Central memory CD8-positive, alpha-beta T cell (primary cell): ENCODE measurements at regions not wholly inside any gene's neighbourhood (a gene's known extent, or its start where the extent isn't known, plus 50 kb on each side); places are given as distances from the start of the nearest gene placed in this dataset.
"Not testable (repeated sequence)": the region's sequence is repeated elsewhere in the genome, so short reads cannot be mapped to it uniquely, and the experiment has no call there.

Source experiments
- ATAC-seq: fragments of 150-1000 bp; cut with Tn5 transposase; replicated peaks from 2 replicates; pipeline ENCODE4 v1.10.0; 2022; ENCODE audit warnings: mild to moderate bottlenecking, moderate FRiP score, moderate number of reproducible peaks; ENCODE audit not compliant: poor library complexity, severe bottlenecking; ENCODE audit errors: extremely low read depth
- DNase-seq, 2 donors: peaks; one replicate each; pipeline ENCODE4 v3.0.0; 2021; ENCODE audit warnings: low spot score in 2 of 2
- H3K27ac Mint-ChIP-seq: one replicate; pipeline ENCODE4 v1.8.0; 2022; ENCODE audit warnings: low read depth, mild to moderate bottlenecking, moderate library complexity, mixed read lengths
- H3K27me3 Mint-ChIP-seq: one replicate; pipeline ENCODE4 v1.8.0; 2022; ENCODE audit warnings: mixed read lengths
- H3K36me3 Mint-ChIP-seq: one replicate; pipeline ENCODE4 v1.8.0; 2022; ENCODE audit warnings: mild to moderate bottlenecking, moderate library complexity, mixed read lengths; ENCODE audit not compliant: insufficient read depth
- H3K4me1 Mint-ChIP-seq: one replicate; pipeline ENCODE4 v1.8.0; 2022; ENCODE audit warnings: mixed read lengths
- H3K4me3 Mint-ChIP-seq: one replicate; pipeline ENCODE4 v1.8.0; 2022; ENCODE audit warnings: mild to moderate bottlenecking, moderate library complexity, mixed read lengths
- H3K9me3 Mint-ChIP-seq: one replicate; pipeline ENCODE4 v1.8.0; 2022; ENCODE audit warnings: mixed read lengths

DNA sequence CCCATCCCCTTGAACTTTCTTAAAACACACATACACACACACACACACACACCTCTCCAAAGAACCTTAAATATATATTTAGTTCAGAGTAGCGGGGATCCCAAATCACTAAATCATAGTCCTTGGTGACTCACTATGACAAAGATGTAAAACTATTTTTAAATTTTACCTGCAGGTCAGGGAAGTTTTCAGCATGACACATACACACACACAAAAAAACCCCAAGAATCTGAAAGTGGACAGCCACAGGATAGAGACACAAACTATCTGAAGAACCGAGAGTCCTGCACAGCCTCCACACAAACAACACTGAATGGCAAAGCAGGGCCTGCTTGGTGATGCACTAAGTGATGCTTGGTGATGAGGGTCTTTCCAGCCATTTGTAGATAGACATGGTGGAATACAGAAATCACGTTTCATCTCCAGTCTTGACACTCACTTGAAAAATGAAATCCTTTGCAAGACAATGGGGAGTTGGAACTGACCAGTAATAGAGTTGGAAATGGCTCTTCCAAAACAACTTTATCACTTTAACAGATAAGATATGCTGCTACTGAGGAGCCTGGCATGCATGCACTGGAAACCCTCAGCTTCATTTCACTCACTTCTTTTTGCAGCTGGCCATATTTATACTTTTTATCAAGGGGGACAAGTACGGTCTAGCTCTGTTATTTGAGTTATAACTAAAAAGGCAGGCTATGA lies 307.3 kb downstream of the RAPGEF2 start:
- Mint-ChIP-seq H3K27ac (no peak overlapping the region), H3K4me3 (no peak overlapping the region), H3K27me3 (peaks cover 10% of the 10 kb centered on the region), H3K4me1 (no peaks in the 10 kb centered on the region), H3K9me3 (no peaks in the 10 kb centered on the region), H3K36me3 (no peaks in the 10 kb centered on the region)
- no peak for DNase-seq
- no peak for ATAC-seq

DNA sequence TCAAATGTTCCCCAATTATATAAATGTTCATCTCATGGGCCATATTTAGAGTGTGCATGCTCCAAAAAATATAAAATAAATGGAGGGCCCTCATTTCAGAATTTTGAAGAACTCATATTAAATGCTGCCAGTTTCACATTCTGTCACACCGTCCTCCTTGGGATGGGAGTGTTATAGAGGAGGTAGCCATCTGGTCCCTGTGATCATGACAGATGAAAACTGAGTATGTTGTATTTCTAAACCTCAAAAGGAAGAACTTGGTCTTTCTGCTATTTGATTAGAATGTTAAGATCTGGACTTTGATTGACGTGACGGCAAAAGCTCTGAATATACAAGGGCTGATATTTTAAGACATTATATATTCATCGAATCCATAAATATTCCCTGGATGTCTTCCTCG lies 308.0 kb downstream of the RAPGEF2 start:
- Mint-ChIP-seq H3K4me1 (no peaks in the 10 kb centered on the region), H3K27me3 (peaks cover 10% of the 10 kb centered on the region), H3K27ac (no peak overlapping the region), H3K4me3 (no peak overlapping the region), H3K9me3 (no peaks in the 10 kb centered on the region), H3K36me3 (no peaks in the 10 kb centered on the region)
- DNase-seq = no peak
- no peak for ATAC-seq

DNA sequence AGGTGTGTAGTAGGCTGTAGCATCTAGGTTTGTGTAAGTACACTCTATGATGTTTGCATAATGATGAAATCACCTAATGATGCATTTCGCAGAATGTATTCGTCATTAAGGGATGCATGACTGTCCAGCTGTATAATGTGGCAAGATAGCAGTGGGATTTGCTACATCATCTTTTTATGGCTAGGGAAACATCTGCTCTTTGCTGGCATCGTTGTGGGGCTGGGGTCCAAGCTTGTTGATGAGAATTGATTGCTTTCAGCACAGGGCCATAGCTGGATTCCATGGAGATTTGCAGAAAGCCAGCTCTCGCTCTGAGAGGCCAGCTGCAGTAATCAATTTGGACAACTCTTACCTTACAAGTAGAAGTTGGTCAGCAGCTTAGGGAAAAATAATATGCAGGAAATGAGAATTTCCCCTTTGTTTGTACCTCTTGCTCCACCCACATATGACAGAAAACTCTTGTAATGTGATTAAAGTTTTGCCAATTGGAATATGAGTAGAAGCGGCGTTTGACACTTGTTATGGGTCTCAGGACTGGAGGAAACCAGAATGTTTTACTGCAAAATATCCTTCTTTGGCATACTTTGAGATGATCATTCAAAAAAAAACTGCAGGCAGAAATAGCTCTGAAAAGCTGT lies 310.5 kb downstream of the RAPGEF2 start:
- Mint-ChIP-seq H3K27me3 (peaks cover 20% of the 10 kb centered on the region), H3K9me3 (peaks cover 5% of the 10 kb centered on the region), H3K27ac (no peak overlapping the region), H3K4me3 (no peak overlapping the region), H3K4me1 (no peaks in the 10 kb centered on the region), H3K36me3 (no peaks in the 10 kb centered on the region)
- DNase-seq = no peak
- no peak for ATAC-seq

DNA sequence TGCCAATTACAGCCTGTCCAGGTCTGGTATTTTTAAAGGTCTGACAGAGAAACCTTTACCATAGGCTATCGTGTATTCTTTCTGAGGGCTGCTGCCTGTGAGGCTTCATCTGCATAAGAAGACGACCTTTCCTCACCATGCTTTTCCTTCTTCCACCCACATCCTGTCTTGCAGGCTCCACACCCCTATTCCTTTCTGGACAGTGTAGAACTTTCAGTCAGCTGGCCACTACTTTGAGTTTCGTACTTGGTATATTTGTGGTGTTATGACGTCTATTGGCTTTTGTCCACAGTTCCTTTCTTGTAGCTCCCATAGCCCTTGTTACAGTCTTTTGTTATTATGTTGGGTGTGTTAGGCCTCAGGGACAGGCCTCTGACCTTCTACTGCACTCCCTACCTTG lies 311.4 kb downstream of the RAPGEF2 start:
- H3K27me3 Mint-ChIP-seq = peaks cover 20% of the 10 kb centered on the region
- H3K27ac Mint-ChIP-seq = no peak overlapping the region

DNA sequence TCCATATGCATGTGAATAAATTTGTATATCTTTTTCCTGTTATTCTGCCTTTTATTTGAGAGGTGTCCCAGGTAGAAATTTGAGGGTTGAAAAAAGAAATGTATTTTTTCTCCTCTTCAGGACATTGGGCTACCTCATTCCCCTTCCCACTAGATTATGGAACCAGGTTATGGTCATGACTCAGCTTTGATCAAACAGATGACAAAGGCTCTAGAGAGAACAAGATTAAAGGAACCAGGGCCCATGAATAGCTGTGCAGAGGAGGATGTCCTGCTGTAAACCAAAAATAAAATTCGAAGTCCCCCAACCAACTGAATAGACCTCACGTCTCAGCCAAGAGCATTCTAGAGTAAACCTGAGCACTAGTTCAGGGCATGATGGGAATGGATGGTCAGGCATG lies 313.2 kb downstream of the RAPGEF2 start:
- H3K36me3 Mint-ChIP-seq = no peaks in the 10 kb centered on the region
- H3K27ac Mint-ChIP-seq = no peak overlapping the region
- peaks cover 5% of the 10 kb centered on the region for H3K9me3 Mint-ChIP-seq
- no peak overlapping the region for H3K4me3 Mint-ChIP-seq
- DNase-seq = no peak
- H3K27me3 Mint-ChIP-seq = peaks cover 20% of the 10 kb centered on the region
- no peak for ATAC-seq
- H3K4me1 Mint-ChIP-seq = no peaks in the 10 kb centered on the region

More for the DNA sequence above, 311.4 kb downstream of the RAPGEF2 start:
- no peak for DNase-seq
- Mint-ChIP-seq H3K9me3 (peaks cover 5% of the 10 kb centered on the region), H3K4me3 (no peak overlapping the region), H3K4me1 (no peaks in the 10 kb centered on the region), H3K36me3 (no peaks in the 10 kb centered on the region)
- ATAC-seq = no peak

DNA sequence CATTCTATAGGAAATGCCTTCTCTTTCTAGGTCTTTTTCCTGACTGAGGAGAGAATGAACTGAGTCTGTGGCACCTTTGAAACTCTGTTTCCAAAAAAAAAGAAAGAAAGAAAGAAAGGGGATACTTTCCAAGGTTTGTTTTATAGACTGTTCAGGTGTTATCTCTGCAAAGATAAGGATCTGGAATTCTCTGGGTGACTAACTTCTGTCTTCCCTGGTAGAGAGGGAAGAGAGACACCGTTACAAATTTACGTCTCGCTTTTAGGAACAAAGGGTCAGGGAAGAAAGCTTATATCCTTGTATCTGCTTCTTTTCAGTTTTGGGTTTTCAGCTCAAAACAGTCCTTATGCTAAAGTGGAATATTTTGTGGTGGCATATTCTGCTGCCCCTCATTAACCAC lies 314.1 kb downstream of the RAPGEF2 start:
- Mint-ChIP-seq H3K4me1 (no peaks in the 10 kb centered on the region), H3K27ac (no peak overlapping the region), H3K36me3 (no peaks in the 10 kb centered on the region), H3K9me3 (peaks cover 5% of the 10 kb centered on the region), H3K4me3 (no peak overlapping the region), H3K27me3 (peaks cover 20% of the 10 kb centered on the region)
- ATAC-seq = no peak
- DNase-seq = no peak

DNA sequence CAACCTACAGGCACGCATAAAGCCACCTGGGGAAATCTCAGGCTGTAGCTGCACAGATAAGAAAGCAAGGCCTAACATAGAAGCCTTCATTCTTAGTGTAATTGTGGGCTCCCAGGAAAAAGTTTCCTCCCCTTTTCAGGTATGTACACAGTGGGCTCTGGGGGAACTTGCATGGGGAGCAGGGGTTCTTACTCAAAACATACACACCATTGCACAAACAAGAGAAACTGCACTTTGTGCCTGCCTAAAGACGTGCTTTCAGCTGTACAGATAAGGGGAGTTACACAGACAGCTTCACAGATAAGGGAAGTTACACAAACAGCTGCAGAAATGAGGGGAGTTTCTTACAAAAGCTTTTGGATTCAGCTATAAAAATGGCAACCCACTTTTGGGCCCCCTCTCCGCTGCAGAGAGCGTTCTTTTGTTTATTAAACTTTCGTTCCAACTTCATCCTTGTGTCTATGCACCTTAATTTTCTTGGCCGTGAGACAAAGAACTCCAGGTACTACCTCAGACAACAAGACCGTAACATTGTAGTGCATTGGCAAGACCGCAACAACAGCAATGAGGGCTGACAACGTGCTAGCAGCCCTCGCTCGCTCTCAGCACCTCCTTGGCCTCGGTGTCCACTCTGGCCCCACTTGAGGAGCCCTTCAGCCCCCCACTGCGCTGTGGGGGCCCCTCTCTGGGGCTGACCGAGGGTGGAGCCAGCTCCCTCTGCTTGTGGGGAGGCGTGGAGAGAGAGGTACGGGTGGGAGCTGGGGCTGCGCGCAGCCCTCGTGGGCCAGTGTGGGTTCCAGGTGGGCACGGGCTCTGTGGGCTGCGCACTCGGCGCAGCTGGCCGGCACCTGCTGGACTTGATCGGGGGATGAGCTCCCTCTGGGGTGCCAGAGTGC lies 317.5 kb downstream of the RAPGEF2 start:
- ATAC-seq (no peak), DNase-seq (no peak)
- H3K4me3 Mint-ChIP-seq = no peak overlapping the region
- H3K36me3 Mint-ChIP-seq = no peaks in the 10 kb centered on the region
- peaks cover 5% of the 10 kb centered on the region for H3K9me3 Mint-ChIP-seq
- no peaks in the 10 kb centered on the region for H3K4me1 Mint-ChIP-seq
- no peak overlapping the region for H3K27ac Mint-ChIP-seq
- peaks cover 10% of the 10 kb centered on the region for H3K27me3 Mint-ChIP-seq

DNA sequence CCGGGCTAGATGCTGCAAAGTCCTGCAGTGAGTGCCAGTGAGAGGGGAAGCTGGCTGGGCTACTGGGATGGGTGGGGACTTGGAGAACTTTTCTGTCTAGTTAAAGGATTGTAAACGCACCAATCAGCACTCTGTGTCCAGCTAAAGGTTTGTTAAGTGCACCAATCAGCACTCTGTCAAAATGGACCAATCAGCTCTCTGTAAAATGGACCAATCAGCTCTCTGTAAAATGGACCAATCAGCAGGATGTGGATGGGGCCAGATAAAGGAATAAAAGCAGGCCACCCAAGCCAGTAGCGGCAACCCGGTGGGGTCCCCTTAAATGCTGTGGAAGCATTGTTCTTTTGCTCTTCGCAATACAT lies 318.2 kb downstream of the RAPGEF2 start:
- ATAC-seq, H3K27ac Mint-ChIP-seq: not testable (repeated sequence)

DNA sequence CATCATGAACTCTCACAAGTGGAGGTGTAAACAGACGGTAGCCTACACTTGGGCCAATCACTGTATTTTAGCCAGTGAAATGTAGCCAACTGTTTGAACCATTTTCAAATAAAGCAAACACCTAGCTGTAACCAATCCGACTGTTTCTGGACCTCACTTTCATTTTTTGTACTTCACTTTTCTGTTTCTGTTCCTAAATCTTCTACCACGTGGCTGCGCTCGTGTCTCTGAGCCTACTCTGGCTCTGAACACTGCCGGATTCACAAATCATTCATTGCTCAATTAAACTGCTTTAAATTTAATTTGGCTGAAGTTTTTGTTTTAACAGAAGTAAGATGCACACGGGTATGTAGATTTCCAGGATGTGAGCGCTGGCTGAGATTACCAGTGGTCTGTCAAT lies 319.1 kb downstream of the RAPGEF2 start:
- Mint-ChIP-seq H3K4me1 (no peaks in the 10 kb centered on the region), H3K36me3 (no peaks in the 10 kb centered on the region), H3K27ac (no peak overlapping the region), H3K27me3 (peaks cover 8% of the 10 kb centered on the region), H3K4me3 (no peak overlapping the region), H3K9me3 (peaks cover 5% of the 10 kb centered on the region)
- DNase-seq (no peak), ATAC-seq (no peak)

More for the DNA sequence above, 318.2 kb downstream of the RAPGEF2 start:
- not testable (repeated sequence) for DNase-seq, H3K4me3 Mint-ChIP-seq, H3K36me3 Mint-ChIP-seq, H3K9me3 Mint-ChIP-seq, H3K4me1 Mint-ChIP-seq
- H3K27me3 Mint-ChIP-seq = peaks cover 10% of the 10 kb centered on the region

DNA sequence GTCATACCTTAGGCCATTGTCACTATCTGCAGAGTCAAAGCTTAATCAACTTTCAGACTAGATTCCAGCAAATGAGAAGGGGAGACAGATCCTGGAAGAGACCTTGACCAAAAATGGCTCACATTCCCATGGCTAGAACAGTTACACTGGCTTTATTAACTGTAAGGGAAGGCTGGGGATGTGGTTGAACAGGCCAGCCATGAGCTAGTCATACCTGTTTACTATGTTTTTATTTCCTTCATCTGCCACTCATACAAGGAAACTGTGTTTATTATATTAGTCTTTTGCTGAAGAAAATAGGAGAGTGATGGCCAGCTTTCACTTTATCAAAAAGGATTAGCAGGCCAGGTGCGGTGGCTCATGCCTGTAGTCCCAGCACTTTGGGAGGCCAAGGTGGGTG lies 319.7 kb downstream of the RAPGEF2 start:
- Mint-ChIP-seq H3K36me3 (no peaks in the 10 kb centered on the region), H3K4me1 (no peaks in the 10 kb centered on the region), H3K9me3 (no peaks in the 10 kb centered on the region), H3K27ac (no peak overlapping the region), H3K4me3 (no peak overlapping the region), H3K27me3 (peaks cover 2% of the 10 kb centered on the region)
- ATAC-seq = no peak
- no peak for DNase-seq

DNA sequence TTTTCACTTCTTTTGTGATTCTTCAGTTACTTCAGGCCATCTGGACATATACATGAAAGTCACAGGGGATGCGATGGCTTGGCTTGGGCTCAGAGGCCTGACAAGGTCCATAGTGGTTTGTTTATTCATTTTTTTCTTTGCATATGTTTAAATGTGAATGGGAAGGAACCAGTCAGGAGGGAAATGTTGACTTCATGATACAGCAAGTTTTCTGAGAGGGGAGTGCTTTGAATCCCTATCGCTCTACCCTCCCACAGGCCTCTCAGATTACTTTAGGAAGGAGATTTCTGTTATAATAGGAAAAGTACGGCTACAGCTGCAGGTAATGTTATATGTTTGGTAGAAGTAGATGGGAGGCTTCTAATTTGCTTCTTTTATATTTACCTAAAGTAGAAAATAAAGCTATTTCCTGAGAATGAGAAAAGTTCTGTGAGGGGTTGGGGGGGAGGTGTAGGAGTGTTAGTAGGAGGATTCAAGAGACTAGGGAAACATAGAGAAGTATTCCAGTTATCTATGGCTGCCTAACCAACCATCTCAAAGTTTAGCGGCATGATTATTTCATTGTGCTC lies 322.9 kb downstream of the RAPGEF2 start:
- H3K36me3 Mint-ChIP-seq = no peaks in the 10 kb centered on the region
- ATAC-seq (no peak), DNase-seq (no peak)
- no peaks in the 10 kb centered on the region for H3K4me1 Mint-ChIP-seq
- no peak overlapping the region for H3K27ac Mint-ChIP-seq
- H3K27me3 Mint-ChIP-seq = no peaks in the 10 kb centered on the region
- no peak overlapping the region for H3K4me3 Mint-ChIP-seq
- no peaks in the 10 kb centered on the region for H3K9me3 Mint-ChIP-seq

DNA sequence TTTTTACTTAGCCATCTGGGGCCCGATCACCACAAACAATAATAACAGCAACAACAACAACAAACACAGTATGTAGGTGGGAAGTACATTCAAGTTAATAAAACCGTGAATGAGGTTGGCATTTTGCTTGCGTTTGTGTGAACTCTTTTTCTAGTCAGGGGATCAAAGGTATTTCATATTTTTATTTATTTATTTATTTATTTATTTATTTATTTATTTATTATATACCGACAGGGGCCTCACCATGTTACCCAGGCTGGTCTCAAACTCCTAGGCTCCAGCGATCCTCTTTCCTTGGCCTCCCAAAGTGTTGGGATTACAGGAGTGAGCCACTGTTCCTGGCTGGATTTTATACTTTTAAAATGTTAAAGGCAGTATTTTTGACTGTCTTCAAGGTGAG lies 325.4 kb downstream of the RAPGEF2 start:
- Mint-ChIP-seq H3K4me3 (no peak overlapping the region), H3K27ac (no peak overlapping the region), H3K36me3 (no peaks in the 10 kb centered on the region), H3K9me3 (no peaks in the 10 kb centered on the region), H3K4me1 (no peaks in the 10 kb centered on the region), H3K27me3 (peaks cover 8% of the 10 kb centered on the region)
- DNase-seq (no peak), ATAC-seq (no peak)
